T-helper 2 cell (primary cell): ENCODE measurements at regions not wholly inside any gene's neighbourhood (a gene's known extent, or its start where the extent isn't known, plus 50 kb on each side); places are given as distances from the start of the nearest gene placed in this dataset.
"Not testable (repeated sequence)": the region's sequence is repeated elsewhere in the genome, so short reads cannot be mapped to it uniquely, and the experiment has no call there.

Experiments used
- DNase-seq, 5 experiments: peaks; one replicate each; pipeline versions ENCODE4 v3.0.0 to v3.0.0-alpha.2; 2012 to 2022

GRCh38 chr14:28401705-28402104, 364.9 kb upstream of the FOXG1 start:
- not testable (repeated sequence) for DNase-seq

- no peak for DNase-seq
These were observed 360.4 kb upstream of the FOXG1 start for GRCh38 chr14:28406196-28406595.

GRCh38 chr14:28407031-28407825, 359.4 kb upstream of the FOXG1 start:
- no peak for DNase-seq

GRCh38 chr14:28407996-28408395, 358.6 kb upstream of the FOXG1 start:
- DNase-seq, result no peak

- DNase-seq, result no peak
These were observed 354.5 kb upstream of the FOXG1 start for GRCh38 chr14:28412077-28412476.

- no peak for DNase-seq
These were observed 339.6 kb upstream of the FOXG1 start for GRCh38 chr14:28426960-28427359.

GRCh38 chr14:28436821-28437220, 329.8 kb upstream of the FOXG1 start:
- no peak for DNase-seq

GRCh38 chr14:28461389-28461788, 305.2 kb upstream of the FOXG1 start:
- no peak for DNase-seq

- no peak for DNase-seq
These were observed 299.0 kb upstream of the FOXG1 start for GRCh38 chr14:28467611-28468010.

GRCh38 chr14:28468191-28469151, 298.1 kb upstream of the FOXG1 start:
- no peak for DNase-seq

GRCh38 chr14:28482251-28483040, 284.1 kb upstream of the FOXG1 start:
- no peak for DNase-seq

- DNase-seq, result no peak
These were observed 283.1 kb upstream of the FOXG1 start for GRCh38 chr14:28483506-28483905.

GRCh38 chr14:28488684-28489083, 277.9 kb upstream of the FOXG1 start:
- no peak for DNase-seq

- no peak for DNase-seq
These were observed 273.1 kb upstream of the FOXG1 start for GRCh38 chr14:28493516-28493915.

- DNase-seq, result no peak
These were observed 272.4 kb upstream of the FOXG1 start for GRCh38 chr14:28494196-28494595.

GRCh38 chr14:28496364-28496763, 270.2 kb upstream of the FOXG1 start:
- no peak for DNase-seq

GRCh38 chr14:28502517-28502916, 264.1 kb upstream of the FOXG1 start:
- DNase-seq, result no peak

- DNase-seq, result no peak
These were observed 251.0 kb upstream of the FOXG1 start for GRCh38 chr14:28515571-28515970.

- no peak for DNase-seq
These were observed 229.7 kb upstream of the FOXG1 start for GRCh38 chr14:28536889-28537288.

GRCh38 chr14:28542040-28542439, 224.5 kb upstream of the FOXG1 start:
- DNase-seq, result no peak

- no peak for DNase-seq
These were observed 201.2 kb upstream of the FOXG1 start for GRCh38 chr14:28565345-28565744.

- DNase-seq, result no peak
These were observed 196.2 kb upstream of the FOXG1 start for GRCh38 chr14:28570391-28570790.

- no peak for DNase-seq
These were observed 195.0 kb upstream of the FOXG1 start for GRCh38 chr14:28571636-28572035.
